ENCODE measurements at regions not wholly inside any gene's neighbourhood (a gene's known extent, or its start where the extent isn't known, plus 50 kb on each side); places are given as distances from the start of the nearest gene placed in this dataset.

GRCh38 chr14:106055289-106055688, 528.9 kb downstream of the TMEM121 start:
- TF ChIP-seq, protein P1, sequence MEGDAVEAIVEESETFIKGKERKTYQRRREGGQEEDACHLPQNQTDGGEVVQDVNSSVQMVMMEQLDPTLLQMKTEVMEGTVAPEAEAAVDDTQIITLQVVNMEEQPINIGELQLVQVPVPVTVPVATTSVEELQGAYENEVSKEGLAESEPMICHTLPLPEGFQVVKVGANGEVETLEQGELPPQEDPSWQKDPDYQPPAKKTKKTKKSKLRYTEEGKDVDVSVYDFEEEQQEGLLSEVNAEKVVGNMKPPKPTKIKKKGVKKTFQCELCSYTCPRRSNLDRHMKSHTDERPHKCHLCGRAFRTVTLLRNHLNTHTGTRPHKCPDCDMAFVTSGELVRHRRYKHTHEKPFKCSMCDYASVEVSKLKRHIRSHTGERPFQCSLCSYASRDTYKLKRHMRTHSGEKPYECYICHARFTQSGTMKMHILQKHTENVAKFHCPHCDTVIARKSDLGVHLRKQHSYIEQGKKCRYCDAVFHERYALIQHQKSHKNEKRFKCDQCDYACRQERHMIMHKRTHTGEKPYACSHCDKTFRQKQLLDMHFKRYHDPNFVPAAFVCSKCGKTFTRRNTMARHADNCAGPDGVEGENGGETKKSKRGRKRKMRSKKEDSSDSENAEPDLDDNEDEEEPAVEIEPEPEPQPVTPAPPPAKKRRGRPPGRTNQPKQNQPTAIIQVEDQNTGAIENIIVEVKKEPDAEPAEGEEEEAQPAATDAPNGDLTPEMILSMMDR (conservative IDR thresholded peaks at IDR 0.05 in 1 of 2, IDR thresholded peaks at IDR 0.05 in 1 of 2; ENCODE audit: low read depth in 1 of 2, low read length in 2 of 2) = no peak
- TF ChIP-seq EZH2 (IDR thresholded peaks at IDR 0.05; ENCODE audit: low read length, missing control alignments) = no peak
